Tibial nerve (tissue), 3 donors: ENCODE measurements at regions not wholly inside any gene's neighbourhood (a gene's known extent, or its start where the extent isn't known, plus 50 kb on each side); places are given as distances from the start of the nearest gene placed in this dataset.

ENCODE experiments used
- CTCF ChIP-seq, 5 experiments: fragments of 200-600 bp in 3 of 5; fragments of 450-650 bp in 2 of 5; sonication (generic) in 3 of 5; IDR thresholded peaks; one replicate each; pipeline ENCODE4 v1.5.1; 2016 to 2019; ENCODE audit warnings: antibody characterized with exemption in 5 of 5, mild to moderate bottlenecking in 3 of 5, moderate library complexity in 2 of 5
- POLR2A ChIP-seq, 2 donors: fragments of 450-650 bp; IDR thresholded peaks; one replicate each; pipeline ENCODE4 v1.6.1; 2017; ENCODE audit warnings: antibody characterized with exemption in 2 of 2, mild to moderate bottlenecking in 2 of 2, moderate library complexity in 2 of 2

DNA sequence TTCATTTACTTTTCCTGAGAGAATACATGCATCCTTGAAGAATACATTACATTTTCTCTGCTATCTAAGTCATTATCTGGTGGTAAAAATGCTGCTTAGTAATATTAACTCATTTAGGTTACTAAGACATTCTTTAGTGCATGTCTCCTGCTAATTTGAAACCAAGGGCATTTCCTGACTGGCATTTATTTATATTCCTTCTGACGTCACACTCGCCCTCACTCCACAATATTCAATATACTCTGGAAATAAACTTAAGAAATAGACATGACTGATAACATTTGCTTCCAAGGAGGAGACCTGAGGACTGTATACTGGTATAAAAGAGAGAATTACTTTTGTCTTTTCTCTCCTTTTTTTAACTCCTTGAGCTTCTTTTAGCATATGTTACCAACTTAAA lies 619.5 kb upstream of the SMIM31 start:
- TF ChIP-seq POLR2A (IDR thresholded peaks at IDR 0.05) = no peak
- no peak for TF ChIP-seq CTCF (IDR thresholded peaks at IDR 0.05)
